ENCODE measurements at regions not wholly inside any gene's neighbourhood (a gene's known extent, or its start where the extent isn't known, plus 50 kb on each side); places are given as distances from the start of the nearest gene placed in this dataset.

DNA sequence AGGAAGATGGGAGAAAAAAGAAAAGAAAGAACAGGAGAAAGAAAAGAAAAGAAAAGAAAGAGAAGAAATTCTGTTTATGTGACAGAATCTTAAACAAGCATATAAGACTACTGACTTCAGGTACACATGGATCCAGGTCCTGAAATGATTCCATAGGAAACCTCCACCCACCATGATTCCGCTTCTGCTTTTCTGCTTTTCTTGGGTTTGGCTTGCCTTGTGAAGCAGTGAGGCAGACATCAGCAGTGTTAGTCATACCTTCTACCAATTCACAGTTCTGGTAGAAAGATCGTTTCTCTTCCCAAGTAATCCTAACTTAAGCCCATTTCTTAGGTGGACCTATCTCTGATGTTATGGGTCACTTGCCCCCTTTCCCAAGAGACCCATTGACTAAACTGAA, 660.1 kb upstream of the RBFOX1 start:
- H3K4me1 ChIP-seq, result no peaks in the 10 kb centered on the region
- TF ChIP-seq CTCF (IDR thresholded peaks at IDR 0.05 in 8 of 11, conservative IDR thresholded peaks at IDR 0.05 in 3 of 11), result no peak
- no peak for TF ChIP-seq POLR2A (IDR thresholded peaks at IDR 0.05)
- TF ChIP-seq POLR2AphosphoS5 (IDR thresholded peaks at IDR 0.05), result no peak
- intact Hi-C loops (cut with DNase I; ENCODE audit: low total_unique reads), result no loop called here
- 67 to 87% (median 79%) methylated on average over 2 of the region's 2 CpGs for WGBS, 5 donors
- H3K27ac ChIP-seq, result no peak overlapping the region
- no peak for DNase-seq
- H3K27me3 ChIP-seq (replicated peaks in 1 of 7), result no peaks in the 10 kb centered on the region
- no peaks in the 10 kb centered on the region for H3K36me3 ChIP-seq
- H3K4me3 ChIP-seq, result no peak overlapping the region
- H3K9me3 ChIP-seq, result peaks cover 0 to 8% (median 0%) of the 10 kb centered on the region in 8 donors

GRCh38 chr16:6667393-6667792, 665.3 kb upstream of the RBFOX1 start:
- intact Hi-C loops (cut with DNase I; ENCODE audit: low total_unique reads), result loop anchor here (10.0 kb wide), 1 partner anchor 57 kb away; no protein-coding TSS in a partner anchor
- TF ChIP-seq POLR2A (IDR thresholded peaks at IDR 0.05) (no peak), POLR2AphosphoS5 (IDR thresholded peaks at IDR 0.05) (no peak), CTCF (IDR thresholded peaks at IDR 0.05 in 8 of 11, conservative IDR thresholded peaks at IDR 0.05 in 3 of 11) (no peak)
- peaks cover 0 to 5% (median 0%) of the 10 kb centered on the region in 7 donors for H3K27me3 ChIP-seq (replicated peaks in 1 of 7)
- H3K9me3 ChIP-seq, result peaks cover 0 to 8% (median 0%) of the 10 kb centered on the region in 8 donors
- no peak overlapping the region for H3K27ac ChIP-seq
- WGBS, 5 donors, result 64 to 86% (median 76%) methylated on average over 4 of the region's 4 CpGs
- H3K4me3 ChIP-seq, result no peak overlapping the region
- H3K36me3 ChIP-seq, result no peaks in the 10 kb centered on the region
- no peak for DNase-seq
- H3K4me1 ChIP-seq, result no peaks in the 10 kb centered on the region

DNA sequence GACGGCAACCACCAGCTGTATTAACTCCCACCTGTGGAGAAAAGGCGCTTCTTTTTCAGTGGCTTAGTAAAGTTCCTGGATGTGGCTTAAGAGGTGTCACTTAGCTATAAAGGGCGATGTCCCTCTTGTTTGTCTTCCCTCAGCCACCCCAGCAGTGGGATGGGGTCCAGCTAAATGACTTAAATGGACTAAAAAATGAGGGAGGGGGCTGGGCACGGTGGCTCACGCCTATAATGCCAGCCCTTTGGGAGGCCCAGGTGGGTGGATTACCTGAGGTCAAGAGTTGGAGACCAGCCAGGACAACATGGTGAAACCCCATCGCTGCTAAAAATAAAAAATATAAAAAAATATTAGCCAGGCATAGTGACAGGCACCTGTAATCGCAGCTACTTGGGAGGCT, 667.5 kb upstream of the RBFOX1 start:
- WGBS, 5 donors, result 77 to 86% (median 83%) methylated on average over 7 of the region's 7 CpGs

GRCh38 chr16:6663668-6664067, 669.0 kb upstream of the RBFOX1 start:
- DNase-seq, result no peak
- WGBS, 5 donors, result 54 to 73% (median 59%) methylated on average over 2 of the region's 2 CpGs
- Histone ChIP-seq H3K27ac (no peak overlapping the region), H3K27me3 (replicated peaks in 1 of 7) (peaks cover 0 to 5% (median 0%) of the 10 kb centered on the region in 7 donors), H3K9me3 (no peaks in the 10 kb centered on the region), H3K4me3 (no peak overlapping the region), H3K4me1 (no peaks in the 10 kb centered on the region), H3K36me3 (no peaks in the 10 kb centered on the region)
- intact Hi-C loops (cut with DNase I; ENCODE audit: low total_unique reads), result loop anchor here (10.0 kb wide), 1 partner anchor 61 kb away; no protein-coding TSS in a partner anchor
- TF ChIP-seq POLR2AphosphoS5 (IDR thresholded peaks at IDR 0.05) (no peak), CTCF (IDR thresholded peaks at IDR 0.05 in 8 of 11, conservative IDR thresholded peaks at IDR 0.05 in 3 of 11) (no peak), POLR2A (IDR thresholded peaks at IDR 0.05) (no peak)

More for the DNA sequence above, 667.5 kb upstream of the RBFOX1 start:
- Histone ChIP-seq H3K4me3 (no peak overlapping the region), H3K36me3 (no peaks in the 10 kb centered on the region), H3K9me3 (no peaks in the 10 kb centered on the region), H3K27ac (no peak overlapping the region), H3K4me1 (no peaks in the 10 kb centered on the region), H3K27me3 (replicated peaks in 1 of 7) (peaks cover 0 to 5% (median 0%) of the 10 kb centered on the region in 7 donors)
- TF ChIP-seq POLR2A (IDR thresholded peaks at IDR 0.05) (no peak), CTCF (IDR thresholded peaks at IDR 0.05 in 8 of 11, conservative IDR thresholded peaks at IDR 0.05 in 3 of 11) (no peak), POLR2AphosphoS5 (IDR thresholded peaks at IDR 0.05) (no peak)
- intact Hi-C loops (cut with DNase I; ENCODE audit: low total_unique reads), result loop anchor here (10.0 kb wide), 1 partner anchor 60 kb away; no protein-coding TSS in a partner anchor
- no peak for DNase-seq
